HEK293 (cell line): ENCODE measurements at regions not wholly inside any gene's neighbourhood (a gene's known extent, or its start where the extent isn't known, plus 50 kb on each side); places are given as distances from the start of the nearest gene placed in this dataset.
A peak's percentile ranks its signal among the peaks of the same experiment; 100 is the strongest.

ENCODE experiments used
- CTCF ChIA-PET: fragments of 350-600 bp; formaldehyde crosslinking; extraction: SDS; loops from one replicate; lab custom pipeline; 2021; ENCODE audit warnings: antibody characterized with exemption; lab: Yijun Ruan, JAX
- POLR2A ChIA-PET: fragments of 300-600 bp; formaldehyde crosslinking; extraction: SDS; loops from one replicate; lab custom pipeline; 2020; ENCODE audit warnings: antibody characterized with exemption, inconsistent platforms; lab: Yijun Ruan, JAX
- H3K27ac ChIP-seq: fragments of 200-500 bp; sonication (Bioruptor generic); 2 replicates; pipeline ENCODE4 v1.5.1; 2014; ENCODE audit warnings: low read depth, low read length, control low read depth, inconsistent platforms; ENCODE audit errors: extremely low read depth
- H3K36me3 ChIP-seq, 2 experiments: fragments of 200-500 bp in 1 of 2; sonication (Bioruptor generic) in 1 of 2; 1 replicate in 1 of 2; 2 replicates in 1 of 2; pipeline ENCODE4 v1.5.1; 2014 to 2017; ENCODE audit warnings: inconsistent platforms in 2 of 2, low read length in 2 of 2; ENCODE audit not compliant: control insufficient read depth in 2 of 2, insufficient read depth in 1 of 2
- H3K4me1 ChIP-seq: fragments of 200-500 bp; sonication (Bioruptor generic); 2 replicates; pipeline ENCODE4 v1.5.1; 2014; ENCODE audit warnings: mild to moderate bottlenecking, low read length, inconsistent platforms; ENCODE audit not compliant: control insufficient read depth, insufficient read depth
- H3K4me3 ChIP-seq: 2 replicates; pipeline ENCODE4 v1.5.1; 2011; ENCODE audit warnings: low read depth, mild to moderate bottlenecking, control low read depth, low read length, moderate library complexity
- H3K9me3 ChIP-seq: fragments of 200-500 bp; sonication (Bioruptor generic); 2 replicates; pipeline ENCODE4 v1.5.1; 2014; ENCODE audit warnings: low read depth, low read length, inconsistent platforms; ENCODE audit not compliant: control insufficient read depth, insufficient read depth
- ATF2 ChIP-seq: fragments of 450-650 bp; formaldehyde crosslinking; IDR thresholded peaks from 2 replicates; pipeline ENCODE4 v1.5.1; 2016; ENCODE audit warnings: missing biosample characterization, missing genetic modification characterization, low read depth
- FEZF1 ChIP-seq: fragments of 450-650 bp; formaldehyde crosslinking; IDR thresholded peaks from 2 replicates; pipeline ENCODE4 v1.5.1; 2016; ENCODE audit warnings: missing biosample characterization, missing genetic modification characterization
- KLF17 ChIP-seq: fragments of 450-650 bp; formaldehyde crosslinking; IDR thresholded peaks from 2 replicates; pipeline ENCODE4 v1.5.1; 2016; ENCODE audit warnings: missing biosample characterization, missing genetic modification characterization
- ZBTB1 ChIP-seq: fragments of 450-650 bp; formaldehyde crosslinking; IDR thresholded peaks from 2 replicates; pipeline ENCODE4 v1.5.1; 2016; ENCODE audit warnings: missing biosample characterization, missing genetic modification characterization
- ZBTB49 ChIP-seq: fragments of 450-650 bp; formaldehyde crosslinking; IDR thresholded peaks from 2 replicates; pipeline ENCODE4 v1.5.1; 2016; ENCODE audit warnings: missing biosample characterization, missing genetic modification characterization, low read depth
- ZIC2 ChIP-seq: fragments of 450-650 bp; formaldehyde crosslinking; IDR thresholded peaks from 2 replicates; pipeline ENCODE4 v1.5.1; 2016; ENCODE audit warnings: missing biosample characterization, missing genetic modification characterization
- ZNF114 ChIP-seq: fragments of 450-650 bp; formaldehyde crosslinking; IDR thresholded peaks from 2 replicates; pipeline ENCODE4 v1.5.0; 2017; ENCODE audit warnings: missing biosample characterization, missing genetic modification characterization
- ZNF174 ChIP-seq: fragments of 450-650 bp; formaldehyde crosslinking; IDR thresholded peaks from 2 replicates; pipeline ENCODE4 v1.5.0; 2017; ENCODE audit warnings: missing biosample characterization, mild to moderate bottlenecking, missing genetic modification characterization
- ZNF214 ChIP-seq: fragments of 450-650 bp; formaldehyde crosslinking; IDR thresholded peaks from 2 replicates; pipeline ENCODE4 v1.5.1; 2017; ENCODE audit warnings: missing biosample characterization, mild to moderate bottlenecking, missing genetic modification characterization, borderline replicate concordance
- ZNF221 ChIP-seq: fragments of 450-650 bp; formaldehyde crosslinking; IDR thresholded peaks from 2 replicates; pipeline ENCODE4 v1.5.1; 2017; ENCODE audit warnings: missing biosample characterization, missing genetic modification characterization, borderline replicate concordance
- ZNF223 ChIP-seq: fragments of 450-650 bp; formaldehyde crosslinking; IDR thresholded peaks from 2 replicates; pipeline ENCODE4 v1.5.1; 2016; ENCODE audit warnings: missing biosample characterization, missing genetic modification characterization
- ZNF266 ChIP-seq: fragments of 450-650 bp; formaldehyde crosslinking; IDR thresholded peaks from 2 replicates; pipeline ENCODE4 v1.5.1; 2016; ENCODE audit warnings: missing biosample characterization, missing genetic modification characterization, low read depth
- ZNF449 ChIP-seq: fragments of 450-650 bp; formaldehyde crosslinking; IDR thresholded peaks from 2 replicates; pipeline ENCODE4 v1.5.1; 2017; ENCODE audit warnings: missing biosample characterization, mild to moderate bottlenecking, missing genetic modification characterization, moderate library complexity
- ZNF48 ChIP-seq: fragments of 450-650 bp; formaldehyde crosslinking; IDR thresholded peaks from 2 replicates; pipeline ENCODE4 v1.5.1; 2016; ENCODE audit warnings: missing biosample characterization, missing genetic modification characterization
- ZNF510 ChIP-seq: fragments of 450-650 bp; formaldehyde crosslinking; IDR thresholded peaks from 2 replicates; pipeline ENCODE4 v1.5.1; 2018; ENCODE audit warnings: mild to moderate bottlenecking, missing genetic modification characterization, missing biosample characterization; ENCODE audit not compliant: insufficient replicate concordance
- ZNF530 ChIP-seq: fragments of 450-650 bp; formaldehyde crosslinking; IDR thresholded peaks from 2 replicates; pipeline ENCODE4 v1.5.1; 2016; ENCODE audit warnings: low read depth, missing biosample characterization, missing genetic modification characterization
- ZNF677 ChIP-seq: fragments of 450-650 bp; IDR thresholded peaks from 2 replicates; pipeline ENCODE4 v1.5.0; 2018; ENCODE audit warnings: missing biosample characterization, mild to moderate bottlenecking, missing genetic modification characterization, moderate library complexity
- ZNF791 ChIP-seq: fragments of 450-650 bp; formaldehyde crosslinking; IDR thresholded peaks from 2 replicates; pipeline ENCODE4 v1.5.1; 2016; ENCODE audit warnings: missing biosample characterization, missing genetic modification characterization

- TF ChIP-seq ATF2 (tag by site-specific recombination) (peak; percentile 36; the same call in 1 of the 2 replicates), ZBTB49 (tag by site-specific recombination) (no peak)
- CTCF ChIA-PET: interaction anchor here (0.7 kb wide), 2 partner anchors 33 to 102 kb away, joined by 3 read pairs; no protein-coding TSS in a partner anchor
- POLR2A ChIA-PET: no interaction called here
These were observed 130.3 kb downstream of the FOXD1 start for GRCh38 chr5:73318308-73318719.

GRCh38 chr5:73317523-73317922 lies 131.1 kb downstream of the FOXD1 start:
- TF ChIP-seq ZNF677 (tag by site-specific recombination) (no peak), ZNF266 (tag by site-specific recombination) (no peak), ZNF449 (no peak), ZIC2 (peak; percentile 77), KLF17 (tag by site-specific recombination) (no peak), ZBTB1 (tag by site-specific recombination) (no peak), ZNF530 (tag by site-specific recombination) (no peak), ZNF510 (tag by site-specific recombination) (no peak)
- H3K27ac ChIP-seq: no peak overlapping the region
- H3K4me3 ChIP-seq: no peak overlapping the region
- no peaks in the 10 kb centered on the region for H3K9me3 ChIP-seq
- ChIA-PET POLR2A (no interaction called here), CTCF (no interaction called here)
- no peaks in the 10 kb centered on the region for H3K36me3 ChIP-seq
- no peaks in the 10 kb centered on the region for H3K4me1 ChIP-seq

More at GRCh38 chr5:73318308-73318719, 130.3 kb downstream of the FOXD1 start:
- no peak overlapping the region for H3K4me3 ChIP-seq
- H3K4me1 ChIP-seq: no peaks in the 10 kb centered on the region
- no peaks in the 10 kb centered on the region for H3K36me3 ChIP-seq
- no peaks in the 10 kb centered on the region for H3K9me3 ChIP-seq
- no peak overlapping the region for H3K27ac ChIP-seq

- Histone ChIP-seq H3K4me1 (peaks cover 8% of the 10 kb centered on the region; the same call in 1 of the 2 replicates), H3K9me3 (no peaks in the 10 kb centered on the region), H3K4me3 (no peak overlapping the region), H3K36me3 (no peaks in the 10 kb centered on the region), H3K27ac (no peak overlapping the region)
- ChIA-PET POLR2A (no interaction called here), CTCF (interaction anchor here (1.0 to 1.2 kb wide), 3 partner anchors 9 to 99 kb away, joined by 3 to 5 read pairs (median 3); no protein-coding TSS in a partner anchor)
- TF ChIP-seq FEZF1 (tag by site-specific recombination) (no peak), ZNF221 (tag by site-specific recombination) (no peak), ZNF48 (tag by site-specific recombination) (no peak), ZNF223 (tag by site-specific recombination) (no peak), ZNF791 (tag by site-specific recombination) (no peak), ZNF214 (tag by site-specific recombination) (no peak), ZNF114 (tag by site-specific recombination) (no peak), ZNF174 (tag by site-specific recombination) (no peak)
These were observed 134.0 kb downstream of the FOXD1 start for GRCh38 chr5:73314395-73315257.
